Caco-2 (cell line): ENCODE measurements at regions not wholly inside any gene's neighbourhood (a gene's known extent, or its start where the extent isn't known, plus 50 kb on each side); places are given as distances from the start of the nearest gene placed in this dataset.

Experiments used
- BruUV-seq: library from RNA; stranded (reverse); fragments of 400-500 nt; replicated peaks from 2 replicates; lab custom pipeline; 2021; lab: Mats Ljungman, UMichigan
- CTCF ChIA-PET: fragments of 300-600 bp; sonication (Branson Sonifier 250); formaldehyde crosslinking; loops from one replicate; lab custom pipeline; 2022; ENCODE audit warnings: antibody characterized with exemption; lab: Charles Lee
- POLR2A ChIA-PET: fragments of 300-600 bp; sonication (Branson Sonifier 250); formaldehyde crosslinking; loops from one replicate; lab custom pipeline; 2022; ENCODE audit warnings: antibody characterized with exemption; lab: Charles Lee
- DNase-seq, 2 experiments: peaks; one replicate each; pipeline versions ENCODE4 v3.0.0 to v3.0.0-alpha.2; 2020 to 2022
- H3K27me3 ChIP-seq: replicated peaks from 2 replicates; pipeline ENCODE4 v1.6.0; 2011; ENCODE audit warnings: low read length; ENCODE audit not compliant: control insufficient read depth, insufficient read depth
- H3K36me3 ChIP-seq: 2 replicates; pipeline ENCODE4 v1.5.1; 2011; ENCODE audit warnings: low read length; ENCODE audit not compliant: control insufficient read depth, insufficient read depth
- H3K4me1 ChIP-seq: fragments of 250-450 bp; sonication (Bioruptor Pico); 2 replicates; pipeline ENCODE4 v1.5.1; 2020; ENCODE audit warnings: mild to moderate bottlenecking
- H3K4me3 ChIP-seq: 2 replicates; pipeline ENCODE4 v1.5.1; 2011; ENCODE audit warnings: low read depth, mild to moderate bottlenecking, control low read depth, low read length
- H3K9me3 ChIP-seq: fragments of 250-450 bp; sonication (Bioruptor Pico); 2 replicates; pipeline ENCODE4 v1.5.1; 2020; ENCODE audit warnings: mild to moderate bottlenecking, moderate library complexity
- H3K27ac Mint-ChIP-seq: one replicate; pipeline ENCODE4 v1.8.0; 2022; ENCODE audit warnings: mixed read lengths; ENCODE audit not compliant: unreplicated experiment
- H3K27me3 Mint-ChIP-seq: one replicate; pipeline ENCODE4 v1.8.0; 2022; ENCODE audit warnings: mixed read lengths; ENCODE audit not compliant: insufficient read depth, unreplicated experiment
- H3K36me3 Mint-ChIP-seq: one replicate; pipeline ENCODE4 v1.8.0; 2022; ENCODE audit warnings: mild to moderate bottlenecking, mixed read lengths; ENCODE audit not compliant: insufficient read depth, unreplicated experiment
- H3K4me1 Mint-ChIP-seq: one replicate; pipeline ENCODE4 v1.8.0; 2022; ENCODE audit warnings: low read depth, mixed read lengths; ENCODE audit not compliant: unreplicated experiment
- H3K4me3 Mint-ChIP-seq: one replicate; pipeline ENCODE4 v1.8.0; 2022; ENCODE audit warnings: mild to moderate bottlenecking, moderate library complexity, mixed read lengths; ENCODE audit not compliant: unreplicated experiment
- H3K9me3 Mint-ChIP-seq: one replicate; pipeline ENCODE4 v1.8.0; 2022; ENCODE audit warnings: mixed read lengths; ENCODE audit not compliant: unreplicated experiment
- intact Hi-C: fragments of 100-400 bp; cut with micrococcal nuclease; formaldehyde crosslinking; loops from one replicate; pipeline ENCODE4 v1.10.0; 2022; ENCODE audit not compliant: unreplicated experiment
- TF ChIP-seq, protein P1 (sequence below), 2 experiments: fragments of 200-600 bp in 1 of 2; IDR thresholded peaks; 1 replicate in 1 of 2; 2 replicates in 1 of 2; pipeline versions ENCODE4 v1.5.1 to v1.8.0; 2011 to 2022; ENCODE audit warnings: antibody characterized with exemption in 1 of 2, control low read depth in 1 of 2, inconsistent platforms in 1 of 2, low read depth in 1 of 2, low read length in 1 of 2, mild to moderate bottlenecking in 1 of 2, moderate library complexity in 1 of 2; ENCODE audit not compliant: insufficient read depth in 1 of 2, severe bottlenecking in 1 of 2, unreplicated experiment in 1 of 2

DNA sequence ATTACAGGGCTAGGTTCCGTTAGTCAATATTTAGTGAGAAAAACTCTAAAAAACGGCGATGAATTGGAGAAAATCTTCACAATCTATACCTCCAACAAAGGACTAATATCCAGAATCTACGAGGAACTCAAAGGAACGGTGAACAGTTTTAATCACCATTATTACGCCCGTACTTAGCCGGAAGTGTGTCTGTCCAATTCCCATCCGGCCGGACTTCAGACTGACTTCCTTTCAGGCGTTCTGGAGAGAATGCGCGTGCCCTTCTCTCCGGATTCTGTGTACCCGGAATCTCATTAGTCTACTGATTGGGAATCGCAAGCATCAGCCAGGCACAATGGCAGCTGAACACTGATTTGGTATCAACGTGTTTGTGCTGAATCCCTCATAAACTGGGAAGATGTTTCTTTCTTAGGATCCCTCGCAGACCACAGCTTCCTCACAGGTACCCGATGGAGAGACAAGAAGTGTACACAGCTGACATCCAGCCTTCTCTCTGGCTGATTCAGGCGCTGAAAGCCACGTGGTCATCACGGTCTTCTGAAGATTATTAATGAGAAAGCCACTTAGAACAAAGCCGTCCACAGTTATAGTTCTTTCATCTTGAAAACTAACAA lies 239.9 kb downstream of the ZNF516 start:
- no peak overlapping the region for H3K4me3 ChIP-seq
- no peaks in the 10 kb centered on the region for H3K9me3 ChIP-seq
- ChIA-PET POLR2A (no interaction called here), CTCF (no interaction called here)
- no peaks in the 10 kb centered on the region for H3K36me3 ChIP-seq
- H3K27me3 ChIP-seq: no peaks in the 10 kb centered on the region
- intact Hi-C loops: no loop called here
- no peaks in the 10 kb centered on the region for H3K36me3 Mint-ChIP-seq
- H3K27me3 Mint-ChIP-seq: peaks cover 6% of the 10 kb centered on the region
- no peak for DNase-seq
- H3K9me3 Mint-ChIP-seq: no peaks in the 10 kb centered on the region
- no peaks in the 10 kb centered on the region for H3K4me1 Mint-ChIP-seq
- no peak overlapping the region for H3K4me3 Mint-ChIP-seq
- BruUV-seq: no TSS peak
- no peak overlapping the region for H3K27ac Mint-ChIP-seq
- TF ChIP-seq, protein P1, sequence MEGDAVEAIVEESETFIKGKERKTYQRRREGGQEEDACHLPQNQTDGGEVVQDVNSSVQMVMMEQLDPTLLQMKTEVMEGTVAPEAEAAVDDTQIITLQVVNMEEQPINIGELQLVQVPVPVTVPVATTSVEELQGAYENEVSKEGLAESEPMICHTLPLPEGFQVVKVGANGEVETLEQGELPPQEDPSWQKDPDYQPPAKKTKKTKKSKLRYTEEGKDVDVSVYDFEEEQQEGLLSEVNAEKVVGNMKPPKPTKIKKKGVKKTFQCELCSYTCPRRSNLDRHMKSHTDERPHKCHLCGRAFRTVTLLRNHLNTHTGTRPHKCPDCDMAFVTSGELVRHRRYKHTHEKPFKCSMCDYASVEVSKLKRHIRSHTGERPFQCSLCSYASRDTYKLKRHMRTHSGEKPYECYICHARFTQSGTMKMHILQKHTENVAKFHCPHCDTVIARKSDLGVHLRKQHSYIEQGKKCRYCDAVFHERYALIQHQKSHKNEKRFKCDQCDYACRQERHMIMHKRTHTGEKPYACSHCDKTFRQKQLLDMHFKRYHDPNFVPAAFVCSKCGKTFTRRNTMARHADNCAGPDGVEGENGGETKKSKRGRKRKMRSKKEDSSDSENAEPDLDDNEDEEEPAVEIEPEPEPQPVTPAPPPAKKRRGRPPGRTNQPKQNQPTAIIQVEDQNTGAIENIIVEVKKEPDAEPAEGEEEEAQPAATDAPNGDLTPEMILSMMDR (IDR thresholded peaks at IDR 0.05; ENCODE audit: insufficient read depth in 1 of 2, low read depth in 1 of 2, low read length in 1 of 2, severe bottlenecking in 1 of 2, unreplicated experiment in 1 of 2): no peak
- H3K4me1 ChIP-seq: no peaks in the 10 kb centered on the region

DNA sequence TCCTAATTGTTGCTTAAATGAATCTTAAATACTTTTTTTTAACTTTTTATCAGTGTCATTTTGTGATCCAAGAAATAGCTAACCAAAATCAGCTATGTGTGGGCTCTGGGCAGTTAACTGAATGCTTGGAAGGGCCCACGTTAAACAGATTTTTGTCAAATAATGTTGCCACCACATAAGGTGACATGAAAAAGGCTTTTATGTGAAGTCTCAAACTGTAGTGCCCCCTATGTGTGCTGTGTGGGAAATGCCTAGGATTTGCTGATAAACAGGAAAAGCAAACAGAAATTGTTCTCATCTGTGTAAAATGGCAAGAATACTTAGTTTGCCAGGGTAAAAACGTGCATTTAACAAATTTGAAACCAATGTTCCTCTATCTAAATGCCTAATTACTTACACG lies 242.2 kb downstream of the ZNF516 start:
- no peak overlapping the region for H3K4me3 Mint-ChIP-seq
- H3K4me1 Mint-ChIP-seq: no peaks in the 10 kb centered on the region
- Histone ChIP-seq H3K4me3 (no peak overlapping the region), H3K36me3 (no peaks in the 10 kb centered on the region), H3K4me1 (no peaks in the 10 kb centered on the region), H3K9me3 (no peaks in the 10 kb centered on the region), H3K27me3 (no peaks in the 10 kb centered on the region)
- POLR2A ChIA-PET: no interaction called here
- H3K27me3 Mint-ChIP-seq: peaks cover 6% of the 10 kb centered on the region
- H3K9me3 Mint-ChIP-seq: no peaks in the 10 kb centered on the region
- TF ChIP-seq, protein P1 (IDR thresholded peaks at IDR 0.05; ENCODE audit: insufficient read depth in 1 of 2, low read depth in 1 of 2, low read length in 1 of 2, severe bottlenecking in 1 of 2, unreplicated experiment in 1 of 2): no peak
- no peaks in the 10 kb centered on the region for H3K36me3 Mint-ChIP-seq
- intact Hi-C loops: no loop called here
- CTCF ChIA-PET: no interaction called here
- no peak overlapping the region for H3K27ac Mint-ChIP-seq
- DNase-seq: no peak
- no TSS peak for BruUV-seq

DNA sequence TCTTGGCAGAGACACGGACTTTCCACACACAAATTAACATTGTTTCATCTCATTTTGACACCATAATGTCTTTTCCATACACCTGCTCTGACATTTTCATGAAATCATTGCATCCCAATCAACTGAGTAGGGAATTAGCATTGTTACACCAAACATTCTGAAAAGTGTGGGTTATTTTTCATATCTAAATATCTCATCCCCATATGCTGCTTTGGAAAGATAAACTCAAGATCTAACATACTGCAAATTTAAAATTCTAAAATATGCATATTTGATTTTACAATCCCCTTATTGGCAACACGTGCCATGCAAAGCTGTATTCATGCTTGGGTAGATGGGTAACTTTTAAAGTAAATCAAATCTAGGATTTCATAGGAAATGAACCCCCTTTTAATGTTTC lies 242.9 kb downstream of the ZNF516 start:
- intact Hi-C loops: no loop called here
- Histone ChIP-seq H3K4me1 (no peaks in the 10 kb centered on the region), H3K4me3 (no peak overlapping the region), H3K9me3 (no peaks in the 10 kb centered on the region), H3K27me3 (no peaks in the 10 kb centered on the region), H3K36me3 (no peaks in the 10 kb centered on the region)
- CTCF ChIA-PET: no interaction called here
- Mint-ChIP-seq H3K27ac (no peak overlapping the region), H3K4me1 (no peaks in the 10 kb centered on the region), H3K9me3 (no peaks in the 10 kb centered on the region), H3K4me3 (no peak overlapping the region), H3K27me3 (peaks cover 6% of the 10 kb centered on the region), H3K36me3 (no peaks in the 10 kb centered on the region)
- BruUV-seq: no TSS peak
- POLR2A ChIA-PET: no interaction called here
- no peak for DNase-seq
- TF ChIP-seq, protein P1 (IDR thresholded peaks at IDR 0.05; ENCODE audit: insufficient read depth in 1 of 2, low read depth in 1 of 2, low read length in 1 of 2, severe bottlenecking in 1 of 2, unreplicated experiment in 1 of 2): no peak
